Endothelial cell of umbilical vein (primary cell): ENCODE measurements at regions not wholly inside any gene's neighbourhood (a gene's known extent, or its start where the extent isn't known, plus 50 kb on each side); places are given as distances from the start of the nearest gene placed in this dataset.

Experiments
- BruUV-seq: library from RNA; stranded (reverse); fragments of 400-500 nt; replicated peaks from 2 replicates; lab custom pipeline; 2021; lab: Mats Ljungman, UMichigan
- CTCF ChIA-PET: fragments of 300-600, 350-600 bp; sonication (Branson Sonifier 250); formaldehyde crosslinking; loops from one replicate; lab custom pipeline; 2021; ENCODE audit warnings: antibody characterized with exemption, inconsistent platforms; lab: Charles Lee
- POLR2A ChIA-PET: fragments of 300-600, 350-600 bp; sonication (Branson Sonifier 250); formaldehyde crosslinking; loops from one replicate; lab custom pipeline; 2021; ENCODE audit warnings: antibody characterized with exemption, inconsistent platforms; lab: Charles Lee
- DNase-seq: peaks from one replicate; pipeline ENCODE4 v3.0.0-alpha.2; 2011; ENCODE audit warnings: low read depth, low spot score
- FAIRE-seq: peaks from 2 replicates; lab custom pipeline; 2011; peaks lifted over from hg19 to GRCh38; lab: Jason Lieb, UNC
- H2AFZ ChIP-seq: 2 replicates; pipeline ENCODE4 v1.6.0; 2012; ENCODE audit warnings: low read depth, low read length, control low read depth, inconsistent platforms
- H3K27ac ChIP-seq: 2 replicates; pipeline ENCODE4 v1.5.1; 2011; ENCODE audit warnings: low read depth, mild to moderate bottlenecking, control low read depth, low read length, moderate library complexity; ENCODE audit not compliant: insufficient read depth
- H3K27me3 ChIP-seq, 2 experiments: 2 replicates each; pipeline versions ENCODE4 v1.6.0 to v1.6.1; 2011; ENCODE audit warnings: low read length in 2 of 2, mixed read lengths in 1 of 2; ENCODE audit not compliant: control insufficient read depth in 2 of 2, insufficient read depth in 2 of 2
- H3K36me3 ChIP-seq, 2 experiments: 2 replicates in 1 of 2; 3 replicates in 1 of 2; pipeline ENCODE4 v1.5.1; 2011; ENCODE audit warnings: low read length in 2 of 2, mild to moderate bottlenecking in 1 of 2, moderate library complexity in 1 of 2; ENCODE audit not compliant: control insufficient read depth in 2 of 2, insufficient read depth in 2 of 2; ENCODE audit errors: extremely low read depth in 1 of 2
- H3K4me1 ChIP-seq: 3 replicates; pipeline ENCODE4 v1.5.1; 2011; ENCODE audit warnings: mild to moderate bottlenecking, low read length; ENCODE audit not compliant: control insufficient read depth, insufficient read depth; ENCODE audit errors: extremely low read depth
- H3K4me2 ChIP-seq: 2 replicates; pipeline ENCODE4 v1.6.1; 2011; ENCODE audit warnings: low read length, control low read depth, mixed read lengths; ENCODE audit not compliant: insufficient read depth
- H3K4me3 ChIP-seq, 3 experiments: fragments of 200-600 bp in 1 of 3; sonication (generic), shearing (Covaris generic) in 1 of 3; replicated peaks in 1 of 3; 2 replicates each; pipeline ENCODE4 v1.5.1; 2011 to 2016; ENCODE audit warnings: control low read depth in 3 of 3, low read length in 3 of 3, mild to moderate bottlenecking in 2 of 3, inconsistent platforms in 1 of 3, low read depth in 1 of 3, moderate library complexity in 1 of 3; ENCODE audit not compliant: insufficient read depth in 1 of 3
- H3K79me2 ChIP-seq: 2 replicates; pipeline ENCODE4 v1.6.0; 2012; ENCODE audit warnings: low read length, inconsistent platforms; ENCODE audit not compliant: control insufficient read depth, insufficient read depth
- H3K9ac ChIP-seq: replicated peaks from 2 replicates; pipeline ENCODE3; 2011; ENCODE audit warnings: low read length, control low read depth; ENCODE audit not compliant: insufficient read depth; ENCODE audit errors: extremely low read depth
- H3K9me1 ChIP-seq: replicated peaks from 3 replicates; pipeline ENCODE4 v1.6.0; 2011; ENCODE audit warnings: mild to moderate bottlenecking, low read length; ENCODE audit not compliant: control insufficient read depth, insufficient read depth; ENCODE audit errors: extremely low read depth
- H3K9me3 ChIP-seq: replicated peaks from 2 replicates; pipeline ENCODE4 v1.5.1; 2012; ENCODE audit warnings: low read length, inconsistent platforms; ENCODE audit not compliant: control insufficient read depth, insufficient read depth
- H4K20me1 ChIP-seq: replicated peaks from 2 replicates; pipeline ENCODE3; 2011; ENCODE audit warnings: mild to moderate bottlenecking, low read length; ENCODE audit not compliant: control insufficient read depth, insufficient read depth; ENCODE audit errors: extremely low read depth
- EZH2 ChIP-seq: IDR thresholded peaks from 2 replicates; pipeline ENCODE4 v1.6.1; 2012; ENCODE audit warnings: borderline replicate concordance, low read depth, mild to moderate bottlenecking, moderate library complexity, low read length, inconsistent platforms; ENCODE audit not compliant: severe bottlenecking
- FOS ChIP-seq: IDR thresholded peaks from 2 replicates; pipeline ENCODE4 v1.6.1; 2011; ENCODE audit warnings: mild to moderate bottlenecking, low read length, moderate library complexity, borderline replicate concordance; ENCODE audit not compliant: insufficient read depth
- GATA2 ChIP-seq: IDR thresholded peaks from 2 replicates; pipeline ENCODE4 v1.7.0; 2011; ENCODE audit warnings: low read depth, mild to moderate bottlenecking, moderate library complexity, mixed read lengths, low read length; ENCODE audit not compliant: insufficient read length, insufficient read depth
- JUN ChIP-seq: IDR thresholded peaks from 2 replicates; pipeline ENCODE4 v1.6.1; 2011; ENCODE audit warnings: borderline replicate concordance, low read depth; ENCODE audit not compliant: insufficient read length, insufficient read depth
- MAX ChIP-seq: IDR thresholded peaks from 2 replicates; pipeline ENCODE4 v1.6.1; 2011; ENCODE audit not compliant: insufficient read depth, insufficient read length
- MYC ChIP-seq: IDR thresholded peaks from one replicate; pipeline ENCODE4 v1.6.1; 2011; ENCODE audit warnings: mild to moderate bottlenecking, low read depth, low read length
- POLR2A ChIP-seq: IDR thresholded peaks from 2 replicates; pipeline ENCODE4 v1.6.1; 2012; ENCODE audit warnings: low read depth, mild to moderate bottlenecking, control low read depth, low read length
- POLR2AphosphoS5 ChIP-seq: IDR thresholded peaks from 2 replicates; pipeline ENCODE4 v1.6.1; 2012; ENCODE audit warnings: low read depth, mild to moderate bottlenecking, control low read depth, low read length, moderate library complexity; ENCODE audit not compliant: insufficient read depth
- dilution Hi-C: fragments of 300-500 bp; cut with MboI; formaldehyde crosslinking; loops from one replicate; pipeline ENCODE4 v1.15.0; 2019; ENCODE audit warnings: low sequenced_read_pairs; ENCODE audit not compliant: extremely low pct_ligation_motif_present
- intact Hi-C: fragments of 100-400 bp; cut with micrococcal nuclease; formaldehyde crosslinking; loops from one replicate; pipeline ENCODE4 v1.10.0; 2022
- TF ChIP-seq, protein P1 (sequence below), 2 donors: IDR thresholded peaks; 1 replicate in 1 of 2; 2 replicates in 1 of 2; pipeline ENCODE4 v1.5.1; 2011; ENCODE audit warnings: low read length in 2 of 2, mild to moderate bottlenecking in 2 of 2, moderate library complexity in 2 of 2, control low read depth in 1 of 2, inconsistent platforms in 1 of 2, low read depth in 1 of 2; ENCODE audit not compliant: insufficient read depth in 1 of 2; ENCODE audit errors: extremely low read depth in 1 of 2

DNA sequence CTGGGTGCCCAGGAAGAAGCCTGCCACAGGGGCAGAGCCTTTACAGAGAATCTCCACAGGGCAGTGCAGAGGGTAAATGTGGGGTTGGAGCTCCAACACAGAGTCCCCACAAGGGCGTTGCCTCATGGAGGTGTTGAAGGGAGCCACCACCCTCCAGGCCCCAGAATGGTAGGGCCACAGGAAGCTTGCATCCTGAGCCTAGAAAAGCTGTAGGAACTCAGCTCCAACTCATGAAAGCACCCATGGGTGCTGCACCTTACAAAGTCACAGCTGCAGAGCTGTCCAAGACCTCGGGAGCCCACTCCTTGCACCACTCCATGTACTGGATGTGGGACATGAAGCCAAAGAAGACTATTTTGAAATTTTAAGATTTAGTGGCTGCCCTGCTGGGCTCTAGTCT is 73.3 kb upstream of the KCNH8 start:
- ChIA-PET POLR2A (no interaction called here), CTCF (no interaction called here)
- intact Hi-C loops, result no loop called here
- H3K79me2 ChIP-seq, result no peaks in the 10 kb centered on the region
- H3K9me1 ChIP-seq, result no peaks in the 10 kb centered on the region
- no peak overlapping the region for H3K4me2 ChIP-seq
- H3K27me3 ChIP-seq, result no peaks in the 10 kb centered on the region
- no TSS peak for BruUV-seq
- H3K4me3 ChIP-seq, result no peak overlapping the region
- no peak for TF ChIP-seq MAX
- TF ChIP-seq MYC, result no peak
- TF ChIP-seq, protein P1, sequence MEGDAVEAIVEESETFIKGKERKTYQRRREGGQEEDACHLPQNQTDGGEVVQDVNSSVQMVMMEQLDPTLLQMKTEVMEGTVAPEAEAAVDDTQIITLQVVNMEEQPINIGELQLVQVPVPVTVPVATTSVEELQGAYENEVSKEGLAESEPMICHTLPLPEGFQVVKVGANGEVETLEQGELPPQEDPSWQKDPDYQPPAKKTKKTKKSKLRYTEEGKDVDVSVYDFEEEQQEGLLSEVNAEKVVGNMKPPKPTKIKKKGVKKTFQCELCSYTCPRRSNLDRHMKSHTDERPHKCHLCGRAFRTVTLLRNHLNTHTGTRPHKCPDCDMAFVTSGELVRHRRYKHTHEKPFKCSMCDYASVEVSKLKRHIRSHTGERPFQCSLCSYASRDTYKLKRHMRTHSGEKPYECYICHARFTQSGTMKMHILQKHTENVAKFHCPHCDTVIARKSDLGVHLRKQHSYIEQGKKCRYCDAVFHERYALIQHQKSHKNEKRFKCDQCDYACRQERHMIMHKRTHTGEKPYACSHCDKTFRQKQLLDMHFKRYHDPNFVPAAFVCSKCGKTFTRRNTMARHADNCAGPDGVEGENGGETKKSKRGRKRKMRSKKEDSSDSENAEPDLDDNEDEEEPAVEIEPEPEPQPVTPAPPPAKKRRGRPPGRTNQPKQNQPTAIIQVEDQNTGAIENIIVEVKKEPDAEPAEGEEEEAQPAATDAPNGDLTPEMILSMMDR (IDR thresholded peaks at IDR 0.05; ENCODE audit: extremely low read depth in 1 of 2, insufficient read depth in 1 of 2, low read depth in 1 of 2, low read length in 2 of 2), result no peak
- no peak for TF ChIP-seq POLR2AphosphoS5
- no peak for TF ChIP-seq FOS
- no peak for TF ChIP-seq JUN
- no peak for TF ChIP-seq EZH2
- no peak for TF ChIP-seq GATA2
- TF ChIP-seq POLR2A, result no peak
- dilution Hi-C loops, result no loop called here
- H4K20me1 ChIP-seq, result no peaks in the 10 kb centered on the region
- H3K9me3 ChIP-seq, result no peaks in the 10 kb centered on the region
- H3K9ac ChIP-seq, result no peak overlapping the region
- no peak overlapping the region for H3K27ac ChIP-seq
- no peaks in the 10 kb centered on the region for H3K36me3 ChIP-seq
- H3K4me1 ChIP-seq, result no peaks in the 10 kb centered on the region
- no peak for FAIRE-seq
- H2AFZ ChIP-seq, result no peak overlapping the region
- DNase-seq, result no peak
